Thyroid gland (tissue), 4 donors: ENCODE measurements at regions not wholly inside any gene's neighbourhood (a gene's known extent, or its start where the extent isn't known, plus 50 kb on each side); places are given as distances from the start of the nearest gene placed in this dataset.

ENCODE experiments used
- DNase-seq, 2 donors: peaks; one replicate each; pipeline ENCODE4 v3.0.0-alpha.2; 2019
- H3K27ac ChIP-seq, 3 donors: fragments of 200-600 bp; sonication (generic); 1 replicate in 2 of 3; 2 replicates in 1 of 3; pipeline ENCODE4 v1.5.1; 2016 to 2019; ENCODE audit warnings: mild to moderate bottlenecking in 1 of 3, moderate library complexity in 1 of 3
- H3K27me3 ChIP-seq: fragments of 200-600 bp; sonication (generic); one replicate; pipeline ENCODE4 v1.5.1; 2019
- H3K36me3 ChIP-seq, 2 donors: fragments of 200-600 bp; sonication (generic); one replicate each; pipeline ENCODE4 v1.5.1; 2016 to 2019
- H3K4me1 ChIP-seq, 2 donors: fragments of 200-600 bp; sonication (generic); one replicate each; pipeline ENCODE4 v1.5.1; 2017 to 2019
- H3K4me3 ChIP-seq, 3 donors: fragments of 200-600 bp; sonication (generic); replicated peaks in 1 of 3; 1 replicate in 2 of 3; 2 replicates in 1 of 3; pipeline ENCODE4 v1.5.1; 2016; ENCODE audit warnings: mild to moderate bottlenecking in 1 of 3
- H3K9me3 ChIP-seq: fragments of 200-600 bp; sonication (generic); one replicate; pipeline ENCODE4 v1.5.1; 2017
- POLR2A ChIP-seq, 2 donors: fragments of 450-650 bp; IDR thresholded peaks; one replicate each; pipeline ENCODE4 v1.6.1; 2017; ENCODE audit warnings: antibody characterized with exemption in 2 of 2, mild to moderate bottlenecking in 2 of 2, moderate library complexity in 1 of 2
- WGBS, 2 donors: methylation state at CpG; one replicate each; pipeline ENCODE4 v1.1.5; 2017; 5-methylcytosine and 5-hydroxymethylcytosine counted together
- intact Hi-C: fragments of 100-400 bp; cut with DNase I; formaldehyde crosslinking; loops from one replicate; pipeline ENCODE4 v1.15.1; 2023
- TF ChIP-seq, protein P1 (sequence below), 6 experiments: fragments of 200-600 bp in 3 of 6; fragments of 450-650 bp in 3 of 6; sonication (generic) in 3 of 6; IDR thresholded peaks; one replicate each; pipeline ENCODE4 v1.5.1; 2016 to 2019; ENCODE audit warnings: antibody characterized with exemption in 6 of 6, mild to moderate bottlenecking in 2 of 6, inconsistent platforms in 1 of 6, moderate library complexity in 1 of 6

DNA sequence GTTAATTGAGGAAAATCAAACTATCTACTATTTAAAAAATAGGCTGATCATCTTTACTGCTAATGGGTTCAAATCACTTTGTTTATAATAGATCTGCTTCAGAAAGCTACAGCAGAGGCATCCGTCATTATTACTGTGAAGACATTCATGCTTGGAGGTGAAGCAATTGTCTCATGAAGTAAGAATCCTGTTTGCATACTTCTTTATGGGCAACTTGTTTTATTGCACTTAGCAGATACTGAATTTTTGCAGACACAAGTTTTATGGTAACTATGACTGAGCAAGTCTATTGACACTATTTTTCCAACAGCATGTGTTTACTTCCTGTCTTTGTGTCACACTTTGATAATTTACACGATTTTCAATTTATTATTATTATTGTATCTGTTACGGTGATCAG is 573.9 kb downstream of the RFPL4B start:
- Histone ChIP-seq H3K4me1 (no peaks in the 10 kb centered on the region), H3K4me3 (no peak overlapping the region), H3K9me3 (no peaks in the 10 kb centered on the region), H3K36me3 (no peaks in the 10 kb centered on the region), H3K27ac (no peak overlapping the region), H3K27me3 (no peaks in the 10 kb centered on the region)
- WGBS, 2 donors = 92 to 93% methylated on average over 3 of the region's 3 CpGs
- no peak for DNase-seq
- TF ChIP-seq POLR2A (IDR thresholded peaks at IDR 0.05) = no peak
- TF ChIP-seq, protein P1, sequence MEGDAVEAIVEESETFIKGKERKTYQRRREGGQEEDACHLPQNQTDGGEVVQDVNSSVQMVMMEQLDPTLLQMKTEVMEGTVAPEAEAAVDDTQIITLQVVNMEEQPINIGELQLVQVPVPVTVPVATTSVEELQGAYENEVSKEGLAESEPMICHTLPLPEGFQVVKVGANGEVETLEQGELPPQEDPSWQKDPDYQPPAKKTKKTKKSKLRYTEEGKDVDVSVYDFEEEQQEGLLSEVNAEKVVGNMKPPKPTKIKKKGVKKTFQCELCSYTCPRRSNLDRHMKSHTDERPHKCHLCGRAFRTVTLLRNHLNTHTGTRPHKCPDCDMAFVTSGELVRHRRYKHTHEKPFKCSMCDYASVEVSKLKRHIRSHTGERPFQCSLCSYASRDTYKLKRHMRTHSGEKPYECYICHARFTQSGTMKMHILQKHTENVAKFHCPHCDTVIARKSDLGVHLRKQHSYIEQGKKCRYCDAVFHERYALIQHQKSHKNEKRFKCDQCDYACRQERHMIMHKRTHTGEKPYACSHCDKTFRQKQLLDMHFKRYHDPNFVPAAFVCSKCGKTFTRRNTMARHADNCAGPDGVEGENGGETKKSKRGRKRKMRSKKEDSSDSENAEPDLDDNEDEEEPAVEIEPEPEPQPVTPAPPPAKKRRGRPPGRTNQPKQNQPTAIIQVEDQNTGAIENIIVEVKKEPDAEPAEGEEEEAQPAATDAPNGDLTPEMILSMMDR (IDR thresholded peaks at IDR 0.05) = no peak
- intact Hi-C loops = no loop called here

DNA sequence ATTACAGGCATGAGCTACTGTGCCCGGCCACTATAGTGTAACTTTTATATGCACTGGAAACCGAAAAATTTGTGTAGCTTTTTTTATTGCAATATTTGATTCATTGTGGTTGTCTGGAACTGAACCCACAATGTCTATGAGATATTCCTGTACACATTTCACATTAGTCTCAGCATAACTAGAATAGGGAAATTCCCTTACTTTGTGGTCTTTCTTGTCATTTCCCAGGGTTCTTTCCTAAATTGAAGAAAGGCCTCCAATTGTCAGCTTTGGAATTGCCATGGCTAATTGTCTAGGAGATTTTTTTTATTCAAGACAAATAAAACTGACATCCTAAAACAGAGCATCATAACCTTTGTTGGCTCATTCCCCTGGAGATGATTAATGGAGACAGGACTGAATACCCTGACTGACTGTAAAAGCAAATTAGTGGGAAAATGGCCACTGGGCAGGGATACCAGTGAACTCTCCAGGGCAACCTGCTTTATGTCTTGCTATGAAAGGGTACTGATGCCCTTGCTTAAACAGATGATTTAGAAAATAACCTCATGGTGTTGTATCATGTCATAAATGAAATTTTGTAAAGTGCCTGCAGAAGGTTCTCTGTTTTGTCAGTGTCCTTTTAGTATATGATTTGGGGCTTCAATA is 576.9 kb downstream of the RFPL4B start:
- H3K36me3 ChIP-seq = no peaks in the 10 kb centered on the region
- no peak overlapping the region for H3K27ac ChIP-seq
- H3K4me1 ChIP-seq = no peaks in the 10 kb centered on the region
- no peak for TF ChIP-seq POLR2A (IDR thresholded peaks at IDR 0.05)
- TF ChIP-seq, protein P1 (IDR thresholded peaks at IDR 0.05) = no peak
- H3K27me3 ChIP-seq = no peaks in the 10 kb centered on the region
- intact Hi-C loops = no loop called here
- H3K9me3 ChIP-seq = no peaks in the 10 kb centered on the region
- DNase-seq = no peak
- no peak overlapping the region for H3K4me3 ChIP-seq
- 89 to 100% methylated on average over 2 of the region's 2 CpGs for WGBS, 2 donors

DNA sequence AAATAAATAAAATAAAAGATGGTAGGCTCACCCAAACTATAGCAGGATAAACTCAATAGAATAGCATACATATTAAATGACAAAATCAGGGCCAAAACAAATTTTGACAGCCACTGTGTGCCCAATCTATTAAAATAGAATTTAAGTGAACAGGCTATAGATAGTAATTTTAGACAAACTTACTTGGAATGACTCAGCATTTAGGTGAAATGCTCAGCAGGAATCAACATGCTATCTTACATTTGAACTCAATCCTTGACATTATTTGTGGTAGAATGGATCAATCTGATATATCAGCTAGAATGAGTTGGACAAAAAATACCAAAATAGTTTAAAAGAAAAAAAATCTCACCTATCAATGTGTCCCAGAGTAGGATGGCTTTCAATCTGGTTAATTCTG is 578.6 kb downstream of the RFPL4B start:
- TF ChIP-seq, protein P1 (IDR thresholded peaks at IDR 0.05) = no peak
- no peak for TF ChIP-seq POLR2A (IDR thresholded peaks at IDR 0.05)
- Histone ChIP-seq H3K27me3 (no peaks in the 10 kb centered on the region), H3K36me3 (no peaks in the 10 kb centered on the region), H3K4me1 (no peaks in the 10 kb centered on the region), H3K9me3 (no peaks in the 10 kb centered on the region), H3K4me3 (no peak overlapping the region), H3K27ac (no peak overlapping the region)
- intact Hi-C loops = no loop called here
- DNase-seq = no peak

DNA sequence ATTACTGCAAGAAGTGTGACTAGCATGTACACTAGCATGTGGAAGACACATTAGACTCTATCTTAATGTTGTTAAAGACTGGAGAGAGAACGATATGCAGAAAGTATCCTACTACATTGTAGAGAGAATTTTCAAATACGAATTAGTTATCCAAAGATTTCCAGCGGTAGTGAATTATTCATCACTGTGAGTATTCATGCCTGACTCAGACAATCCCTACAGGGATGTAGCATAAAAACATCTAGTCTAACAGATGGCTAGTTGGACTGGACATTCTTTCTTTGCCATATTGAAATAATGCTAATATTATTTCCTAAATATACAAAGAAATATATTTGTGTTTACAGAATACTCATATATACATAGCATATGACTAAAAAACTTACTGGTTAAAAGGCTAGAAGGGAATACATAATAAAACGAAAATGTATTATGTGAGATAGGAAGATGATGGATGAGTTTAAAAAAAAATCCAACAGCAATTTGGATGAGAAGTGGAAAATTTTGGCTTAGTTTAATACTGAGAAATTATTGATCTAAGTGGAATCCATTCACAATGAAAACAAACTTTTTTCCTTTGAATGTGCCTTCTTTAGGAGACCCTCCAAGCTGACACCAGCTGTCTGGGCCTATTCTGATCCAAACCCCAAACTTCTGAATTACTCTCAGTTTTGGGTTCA is 580.7 kb downstream of the RFPL4B start:
- Histone ChIP-seq H3K27me3 (no peaks in the 10 kb centered on the region), H3K4me1 (no peaks in the 10 kb centered on the region), H3K4me3 (no peak overlapping the region), H3K9me3 (no peaks in the 10 kb centered on the region), H3K36me3 (no peaks in the 10 kb centered on the region), H3K27ac (no peak overlapping the region)
- intact Hi-C loops = no loop called here
- WGBS, 2 donors = 85 to 87% methylated on average over 4 of the region's 4 CpGs
- no peak for DNase-seq
- TF ChIP-seq POLR2A (IDR thresholded peaks at IDR 0.05) = no peak
- TF ChIP-seq, protein P1 (IDR thresholded peaks at IDR 0.05) = no peak

DNA sequence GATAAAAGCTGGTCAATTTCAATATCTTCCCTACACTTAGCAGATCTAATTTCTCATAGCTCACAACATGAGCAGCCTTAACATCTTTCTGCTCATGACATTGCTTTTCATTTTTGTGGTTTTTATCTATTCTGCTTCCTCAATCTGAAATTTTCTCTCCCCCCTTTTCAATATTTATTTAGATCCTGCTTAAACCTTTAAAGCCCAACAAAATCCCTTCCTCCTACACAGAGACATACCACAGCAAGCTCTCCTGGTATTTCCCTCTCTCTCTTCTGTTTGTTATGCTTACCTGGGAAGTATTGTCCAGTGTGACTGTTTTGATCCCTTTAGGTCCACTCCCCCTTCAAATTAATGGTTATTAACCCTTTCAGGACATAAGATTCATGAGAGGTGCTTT is 582.5 kb downstream of the RFPL4B start:
- Histone ChIP-seq H3K4me1 (no peaks in the 10 kb centered on the region), H3K27ac (no peak overlapping the region), H3K4me3 (no peak overlapping the region), H3K27me3 (no peaks in the 10 kb centered on the region), H3K36me3 (no peaks in the 10 kb centered on the region), H3K9me3 (no peaks in the 10 kb centered on the region)
- intact Hi-C loops = no loop called here
- no peak for TF ChIP-seq POLR2A (IDR thresholded peaks at IDR 0.05)
- TF ChIP-seq, protein P1 (IDR thresholded peaks at IDR 0.05) = no peak
- no peak for DNase-seq
